ENCODE measurements at regions not wholly inside any gene's neighbourhood (a gene's known extent, or its start where the extent isn't known, plus 50 kb on each side); places are given as distances from the start of the nearest gene placed in this dataset.
"Not testable (repeated sequence)": the region's sequence is repeated elsewhere in the genome, so short reads cannot be mapped to it uniquely, and the experiment has no call there.

- in situ Hi-C loops (cut with HindIII; ENCODE audit: low sequenced_read_pairs) = no loop called here
Measured at GRCh38 chr18:1393929-1394328, 489.3 kb downstream of the ADCYAP1 start.

GRCh38 chr18:1394426-1394825 is 489.8 kb downstream of the ADCYAP1 start:
- in situ Hi-C loops (cut with HindIII; ENCODE audit: low sequenced_read_pairs) = no loop called here

- in situ Hi-C loops (cut with HindIII; ENCODE audit: low sequenced_read_pairs) = no loop called here
Measured at GRCh38 chr18:1394966-1395365, 490.3 kb downstream of the ADCYAP1 start.

GRCh38 chr18:1408376-1408775 is 503.7 kb downstream of the ADCYAP1 start:
- in situ Hi-C loops (cut with HindIII; ENCODE audit: low sequenced_read_pairs) = no loop called here

GRCh38 chr18:1412655-1413322 is 508.1 kb downstream of the ADCYAP1 start:
- in situ Hi-C loops (cut with HindIII; ENCODE audit: low sequenced_read_pairs) = no loop called here

- in situ Hi-C loops (cut with HindIII; ENCODE audit: low sequenced_read_pairs) = no loop called here
Measured at GRCh38 chr18:1413323-1413675, 508.6 kb downstream of the ADCYAP1 start.

- in situ Hi-C loops (cut with HindIII; ENCODE audit: low sequenced_read_pairs) = no loop called here
Measured at GRCh38 chr18:1416074-1416473, 511.4 kb downstream of the ADCYAP1 start.

- in situ Hi-C loops (cut with HindIII; ENCODE audit: low sequenced_read_pairs) = no loop called here
Measured at GRCh38 chr18:1421502-1421901, 516.8 kb downstream of the ADCYAP1 start.

GRCh38 chr18:1422634-1423033 is 518.0 kb downstream of the ADCYAP1 start:
- in situ Hi-C loops (cut with HindIII; ENCODE audit: low sequenced_read_pairs) = no loop called here

- in situ Hi-C loops (cut with HindIII; ENCODE audit: low sequenced_read_pairs) = loop anchor here (5.0 kb wide), 1 partner anchor 52 kb away; no protein-coding TSS in a partner anchor
Measured at GRCh38 chr18:1425679-1426078, 521.0 kb downstream of the ADCYAP1 start.

GRCh38 chr18:1435487-1435886 is 530.8 kb downstream of the ADCYAP1 start:
- in situ Hi-C loops (cut with HindIII; ENCODE audit: low sequenced_read_pairs) = no loop called here

GRCh38 chr18:1436199-1436598 is 531.5 kb downstream of the ADCYAP1 start:
- in situ Hi-C loops (cut with HindIII; ENCODE audit: low sequenced_read_pairs) = no loop called here

- in situ Hi-C loops (cut with HindIII; ENCODE audit: low sequenced_read_pairs) = no loop called here
Measured at GRCh38 chr18:1438458-1438910, 533.8 kb downstream of the ADCYAP1 start.

GRCh38 chr18:1438967-1439366 is 534.3 kb downstream of the ADCYAP1 start:
- in situ Hi-C loops (cut with HindIII; ENCODE audit: low sequenced_read_pairs) = no loop called here

GRCh38 chr18:1444062-1444461 is 539.4 kb downstream of the ADCYAP1 start:
- in situ Hi-C loops (cut with HindIII; ENCODE audit: low sequenced_read_pairs) = not testable (repeated sequence)

GRCh38 chr18:1446765-1447164 is 542.1 kb downstream of the ADCYAP1 start:
- in situ Hi-C loops (cut with HindIII; ENCODE audit: low sequenced_read_pairs) = no loop called here

- in situ Hi-C loops (cut with HindIII; ENCODE audit: low sequenced_read_pairs) = no loop called here
Measured at GRCh38 chr18:1452821-1453220, 548.1 kb downstream of the ADCYAP1 start.

GRCh38 chr18:1455605-1456004 is 550.9 kb downstream of the ADCYAP1 start:
- in situ Hi-C loops (cut with HindIII; ENCODE audit: low sequenced_read_pairs) = no loop called here

GRCh38 chr18:1458547-1458946 is 553.9 kb downstream of the ADCYAP1 start:
- in situ Hi-C loops (cut with HindIII; ENCODE audit: low sequenced_read_pairs) = no loop called here

- in situ Hi-C loops (cut with HindIII; ENCODE audit: low sequenced_read_pairs) = no loop called here
Measured at GRCh38 chr18:1463981-1464380, 559.3 kb downstream of the ADCYAP1 start.

GRCh38 chr18:1464444-1465217 is 560.0 kb downstream of the ADCYAP1 start:
- in situ Hi-C loops (cut with HindIII; ENCODE audit: low sequenced_read_pairs) = no loop called here

GRCh38 chr18:1466035-1466434 is 561.4 kb downstream of the ADCYAP1 start:
- in situ Hi-C loops (cut with HindIII; ENCODE audit: low sequenced_read_pairs) = no loop called here

Data from endothelial cell of hepatic sinusoid (primary cell).